ENCODE measurements at regions not wholly inside any gene's neighbourhood (a gene's known extent, or its start where the extent isn't known, plus 50 kb on each side); places are given as distances from the start of the nearest gene placed in this dataset.

DNA sequence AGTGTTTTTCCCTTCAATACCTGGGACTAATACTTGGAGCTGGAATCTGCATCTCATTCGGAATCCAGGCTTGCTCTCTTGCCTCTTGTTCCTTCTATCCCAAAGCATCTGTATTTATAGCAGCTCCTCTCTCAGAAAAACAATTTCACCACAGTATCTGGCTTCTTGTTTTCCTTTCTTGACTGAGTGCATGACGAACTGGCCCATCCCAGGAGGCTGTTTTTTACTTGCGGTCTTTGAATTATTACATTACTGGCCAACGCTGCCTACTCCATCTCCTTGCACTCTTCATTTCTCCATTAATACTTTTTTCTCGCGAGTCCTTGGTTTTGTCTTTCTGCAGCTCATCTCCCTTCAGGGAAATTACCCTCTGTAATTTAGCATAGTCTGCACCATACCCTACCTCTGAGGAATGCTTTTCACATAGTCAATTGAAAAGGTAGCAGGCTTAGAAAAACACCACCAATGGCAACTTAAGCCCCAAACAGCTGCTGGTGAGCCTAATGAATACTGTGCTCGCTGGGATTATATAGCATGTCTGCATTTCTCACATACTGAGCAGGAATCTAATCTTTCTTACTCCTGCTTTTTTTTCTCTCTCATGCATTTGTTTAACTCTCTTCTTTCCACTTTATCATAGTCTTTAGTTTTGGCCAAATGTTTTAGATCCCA is 277.4 kb upstream of the SESN3 start:
- DNase-seq, result no peak

DNA sequence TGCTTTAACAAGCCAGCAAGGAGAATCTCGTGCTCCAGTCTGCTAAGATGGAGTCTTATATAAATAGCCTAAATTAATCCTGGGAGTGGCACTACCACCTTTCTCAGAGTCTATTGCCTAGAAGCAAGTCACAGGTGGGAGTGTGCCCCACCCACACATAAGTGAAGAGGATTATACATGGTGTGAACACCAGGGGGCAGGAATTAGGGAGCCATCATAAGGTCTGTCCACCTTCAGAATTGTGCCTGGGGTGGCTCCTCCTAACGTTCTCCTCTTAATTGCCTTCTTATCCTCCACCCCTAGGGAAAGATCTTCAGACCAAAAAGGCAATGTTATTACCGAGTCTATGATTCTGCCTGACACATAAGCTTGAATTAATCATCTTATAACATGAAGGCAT is 276.8 kb upstream of the SESN3 start:
- no peak for DNase-seq

DNA sequence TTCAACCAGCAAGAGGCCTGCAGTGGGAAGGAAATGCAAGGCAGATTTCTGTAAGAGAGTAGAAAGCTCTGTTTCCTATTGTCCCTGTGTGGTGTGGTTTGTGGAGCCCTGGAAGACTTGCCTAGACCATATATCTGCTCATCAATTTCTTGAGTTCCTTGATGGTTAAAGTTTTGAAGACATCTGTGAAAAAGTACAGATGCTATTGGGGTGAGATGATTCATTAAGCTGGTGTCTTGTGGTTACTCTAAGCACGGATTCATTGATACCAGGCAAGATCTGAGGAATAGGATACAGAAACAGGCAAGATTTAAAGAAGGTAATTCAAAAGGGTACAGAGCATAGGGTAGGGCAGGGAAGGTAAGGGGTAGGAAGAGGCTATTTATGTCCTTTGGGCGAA is 275.8 kb upstream of the SESN3 start:
- no peak for DNase-seq

DNA sequence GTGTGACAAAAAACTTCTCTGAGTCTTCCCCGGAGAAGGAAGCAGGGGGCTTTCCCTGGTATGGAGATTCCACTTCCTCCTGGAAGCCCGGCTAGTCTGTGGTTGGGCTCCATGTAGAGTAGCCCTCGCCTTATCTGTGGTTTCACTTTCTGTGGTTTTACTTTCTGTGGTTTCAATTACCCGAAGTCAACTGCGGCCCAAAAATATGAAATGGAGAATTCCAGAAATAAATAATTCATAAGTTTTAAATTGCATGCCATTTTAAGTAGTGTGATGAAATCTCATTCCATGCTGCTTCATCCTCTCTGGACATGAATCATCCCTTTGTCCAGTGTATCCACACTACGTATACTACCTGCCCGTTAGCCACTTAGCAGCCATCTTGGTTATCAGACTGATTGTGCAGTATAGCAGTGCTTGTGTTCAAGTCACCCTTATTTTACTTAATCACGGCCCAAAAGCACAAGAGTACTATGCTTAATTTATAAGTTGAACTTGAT is 275.0 kb upstream of the SESN3 start:
- DNase-seq, result no peak

DNA sequence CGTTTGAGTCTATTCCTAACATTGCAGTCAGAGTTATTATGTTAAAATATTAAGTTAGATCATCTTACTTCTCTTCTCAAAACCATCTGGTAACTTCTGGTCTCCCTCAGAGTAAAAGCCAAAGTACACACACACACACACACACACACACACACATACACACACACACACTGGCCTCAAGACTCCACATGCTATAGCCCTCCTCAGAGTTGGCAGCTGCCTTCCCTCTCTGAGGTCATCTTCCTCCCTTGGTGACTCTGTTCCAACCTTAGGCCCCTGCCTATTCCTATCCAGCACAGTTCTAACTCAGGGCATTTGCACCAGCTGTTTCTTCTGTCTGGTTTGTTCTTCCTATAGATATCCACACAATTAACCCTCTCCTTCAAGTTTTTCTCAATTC is 272.0 kb upstream of the SESN3 start:
- no peak for DNase-seq

DNA sequence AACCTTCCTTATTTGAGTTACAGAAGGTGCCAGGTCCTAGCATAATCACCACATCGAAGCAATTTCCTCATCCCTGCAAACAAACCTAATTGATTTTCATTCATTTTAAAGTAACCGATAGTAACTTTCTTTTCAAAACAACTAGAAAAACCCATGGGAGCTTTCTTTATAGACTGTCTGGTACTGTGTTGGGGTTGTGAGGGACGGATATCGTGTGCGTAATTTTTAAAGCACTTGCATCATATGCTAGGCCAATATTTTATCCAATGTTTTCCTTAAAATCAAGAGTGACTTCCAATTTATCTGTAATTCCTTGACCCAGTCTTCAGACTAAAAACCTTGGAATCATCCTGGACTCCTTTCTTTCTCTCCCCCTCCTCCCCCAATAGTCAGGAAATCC is 271.5 kb upstream of the SESN3 start:
- DNase-seq, result no peak

DNA sequence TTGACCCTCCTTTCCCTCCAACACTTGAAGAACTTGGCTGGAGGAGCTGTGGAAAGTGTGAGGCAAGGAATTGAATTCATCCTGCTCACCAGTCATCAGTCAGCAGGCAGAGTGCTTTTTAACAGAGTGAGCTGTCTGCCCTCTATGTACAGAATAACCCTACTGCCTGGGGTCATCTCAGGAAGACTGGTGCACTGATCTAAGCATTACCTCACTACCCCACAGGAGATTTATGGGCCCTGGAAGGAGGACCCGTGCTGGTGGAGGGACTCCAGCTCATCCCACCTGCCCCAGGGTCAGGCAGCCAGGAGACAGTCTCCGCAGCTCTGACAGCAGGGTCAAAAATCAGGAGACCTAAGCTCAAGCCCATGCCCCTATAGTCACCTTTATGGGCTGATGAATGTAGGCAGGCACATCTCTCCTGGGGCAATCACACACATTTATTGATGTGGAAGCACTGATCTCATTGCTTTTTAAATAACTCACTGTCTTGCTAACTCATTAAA is 270.8 kb upstream of the SESN3 start:
- DNase-seq, result no peak

DNA sequence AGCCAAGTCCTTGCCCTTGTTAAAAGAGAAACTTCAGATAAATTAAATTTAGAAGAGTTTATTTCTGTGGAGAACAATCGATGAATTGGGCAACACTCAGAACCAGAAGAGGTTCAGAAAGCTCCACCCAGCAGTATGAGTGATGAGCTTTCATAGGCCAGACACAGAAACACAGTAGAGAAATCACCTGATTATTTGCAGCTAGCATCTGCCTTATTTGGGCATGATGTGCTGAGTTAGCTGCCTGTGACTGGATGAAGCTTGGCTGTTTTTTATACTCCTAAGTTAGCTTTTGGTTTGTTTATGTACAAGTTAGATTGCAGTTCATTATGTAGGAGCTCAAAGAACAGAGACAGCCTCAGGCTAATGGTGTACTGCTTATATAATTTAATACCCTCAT is 269.5 kb upstream of the SESN3 start:
- no peak for DNase-seq

DNA sequence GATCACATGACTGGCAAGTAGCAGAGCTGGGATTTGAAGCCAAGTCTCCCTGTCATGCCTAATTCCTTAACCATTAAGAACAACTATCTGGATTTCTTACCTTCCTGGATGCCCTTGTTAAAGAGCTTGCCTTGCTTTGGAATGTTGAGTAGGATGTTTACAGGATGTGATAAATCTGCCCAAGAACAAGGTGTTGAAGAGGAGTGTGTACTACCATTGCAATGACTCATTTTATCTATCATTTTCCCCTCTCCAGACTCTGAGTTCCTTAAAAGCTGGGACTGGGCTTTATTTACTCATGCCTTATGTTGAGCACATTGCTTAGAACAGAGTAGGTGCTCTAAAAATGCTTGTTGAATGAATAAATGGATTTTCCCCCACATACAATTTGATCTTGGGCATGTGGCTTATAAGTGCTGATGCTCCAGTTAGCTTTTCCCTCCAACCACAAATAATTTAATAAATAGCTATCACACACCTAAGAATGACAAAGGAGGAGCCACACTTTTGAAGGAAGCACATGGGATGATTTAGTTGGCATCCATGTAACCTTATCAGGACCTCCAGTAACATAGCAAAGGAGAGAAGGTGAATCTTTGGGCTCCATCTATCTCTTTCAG is 268.6 kb upstream of the SESN3 start:
- no peak for DNase-seq

DNA sequence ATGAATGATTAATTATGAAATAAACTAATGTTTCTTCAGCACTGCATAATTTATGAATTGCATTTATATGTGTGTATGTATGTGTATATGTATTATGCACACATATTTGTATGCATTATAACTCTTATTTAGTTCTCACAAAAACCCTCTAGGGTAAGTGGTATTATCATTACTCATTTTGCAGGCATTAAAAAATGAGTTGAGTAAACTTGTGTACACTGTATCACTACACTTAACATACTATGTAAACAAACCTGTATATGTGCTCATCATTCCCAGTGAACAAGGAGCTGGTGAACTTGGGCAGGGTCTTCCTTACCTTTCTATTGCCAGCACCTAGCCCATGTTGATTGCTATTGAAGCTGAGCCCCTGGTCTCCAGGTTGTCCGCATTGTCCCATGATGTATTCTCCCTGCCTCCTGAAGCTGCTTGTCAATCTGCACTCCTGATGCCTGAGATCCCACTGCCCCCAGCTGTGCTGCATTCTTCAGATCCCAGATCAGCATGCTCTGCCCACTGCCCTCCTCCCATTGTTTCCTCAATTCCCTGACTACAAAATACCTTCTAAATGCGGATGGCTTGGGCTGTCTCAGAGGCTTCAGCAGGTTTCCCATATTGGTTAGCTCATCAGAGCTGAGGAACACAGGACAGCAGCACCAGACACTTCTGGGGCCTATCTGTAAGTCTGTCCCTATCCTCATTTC is 267.9 kb upstream of the SESN3 start:
- no peak for DNase-seq

DNA sequence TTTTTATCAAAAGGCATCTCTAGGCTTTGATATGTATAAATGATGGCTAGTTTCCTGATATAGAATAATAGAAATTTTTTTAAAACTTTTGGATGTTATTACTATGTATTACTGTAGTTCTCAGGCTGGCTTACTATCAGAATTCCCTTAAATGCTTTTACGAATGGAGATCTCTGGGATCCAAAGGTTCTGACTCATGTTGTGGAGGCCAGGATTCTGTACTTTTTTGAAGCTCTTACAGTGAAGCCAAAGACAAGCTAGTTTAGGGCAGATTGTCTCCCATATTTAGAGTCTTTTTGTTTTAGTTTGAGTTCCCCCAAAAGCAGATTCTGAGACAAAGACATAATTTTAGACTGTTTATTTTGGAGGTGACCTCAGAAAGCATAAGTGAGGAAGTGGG is 265.9 kb upstream of the SESN3 start:
- DNase-seq, result no peak

DNA sequence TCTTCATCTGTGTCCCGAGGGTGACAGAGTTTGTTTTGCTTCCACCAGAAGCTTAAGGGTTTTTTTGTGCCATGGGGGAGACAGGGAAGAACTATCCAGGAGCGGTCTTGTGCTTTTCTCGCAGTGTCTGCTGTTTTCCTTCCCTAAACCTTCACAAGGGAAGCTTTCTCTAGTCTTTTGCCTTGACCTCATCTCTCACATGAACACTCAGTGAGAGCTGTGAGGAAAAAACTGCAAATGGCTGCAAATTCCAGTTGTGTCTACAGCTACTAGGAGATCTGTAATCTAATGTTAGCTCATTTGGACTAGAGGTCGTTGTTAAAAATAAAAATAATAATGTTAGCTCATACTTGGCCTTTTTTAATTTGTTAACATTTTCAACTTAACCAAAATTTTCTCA is 264.7 kb upstream of the SESN3 start:
- no peak for DNase-seq

DNA sequence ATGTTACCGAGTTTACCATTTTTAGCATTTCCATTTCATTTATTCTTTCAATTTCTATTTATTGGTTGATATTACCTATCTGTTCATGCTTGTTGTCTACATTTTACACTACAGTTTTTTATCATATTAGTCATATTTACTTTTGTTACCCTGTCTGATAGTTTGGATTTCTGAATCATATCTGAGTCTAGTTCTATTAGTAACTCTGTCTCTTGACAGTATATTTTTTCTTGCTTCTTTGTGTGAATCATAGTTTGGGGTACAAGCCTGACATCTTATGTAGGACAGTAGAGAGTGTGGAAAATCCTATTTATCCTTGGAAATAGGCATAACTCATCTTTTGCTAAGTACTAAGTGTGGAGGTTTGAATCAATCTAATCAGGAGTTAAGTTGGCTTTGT is 263.9 kb upstream of the SESN3 start:
- no peak for DNase-seq

DNA sequence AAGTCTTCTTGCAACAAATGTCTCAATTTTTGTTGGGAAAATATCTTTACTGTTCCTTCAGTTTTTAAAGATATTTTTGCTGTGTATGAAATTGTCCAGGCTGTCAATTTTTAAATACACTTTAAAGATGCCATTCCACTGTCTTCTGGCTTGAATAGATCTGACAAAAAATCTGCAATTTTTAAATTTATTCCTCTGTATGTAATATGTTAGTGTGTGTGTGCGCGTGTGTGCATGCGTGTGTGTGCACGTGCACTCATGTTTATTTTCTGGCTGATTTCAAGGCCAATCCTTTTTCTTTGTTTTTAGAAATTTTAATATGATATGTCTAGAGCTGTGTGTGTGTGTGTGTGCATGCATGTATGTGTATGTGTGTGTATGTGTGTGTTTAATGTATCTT is 263.2 kb upstream of the SESN3 start:
- DNase-seq, result no peak

DNA sequence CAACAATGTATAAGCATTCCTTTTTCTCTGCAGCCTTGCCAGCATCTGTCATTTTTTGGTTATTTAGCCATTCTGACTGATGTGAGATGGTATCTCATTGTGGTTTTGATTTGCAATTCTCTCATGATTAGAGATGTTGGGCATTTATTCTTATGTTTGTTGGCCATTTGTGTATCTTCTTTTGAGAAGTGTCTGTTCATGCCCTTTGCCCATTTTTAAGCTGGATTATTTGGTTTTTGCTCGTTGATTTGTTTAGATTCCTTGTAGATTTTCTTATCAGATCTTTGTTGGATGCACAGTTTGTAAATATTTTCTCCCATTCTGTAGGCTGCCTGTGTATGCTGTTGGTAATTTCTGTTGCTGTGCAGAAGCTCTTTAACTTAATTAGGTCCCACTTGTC is 259.6 kb upstream of the SESN3 start:
- DNase-seq, result no peak

DNA sequence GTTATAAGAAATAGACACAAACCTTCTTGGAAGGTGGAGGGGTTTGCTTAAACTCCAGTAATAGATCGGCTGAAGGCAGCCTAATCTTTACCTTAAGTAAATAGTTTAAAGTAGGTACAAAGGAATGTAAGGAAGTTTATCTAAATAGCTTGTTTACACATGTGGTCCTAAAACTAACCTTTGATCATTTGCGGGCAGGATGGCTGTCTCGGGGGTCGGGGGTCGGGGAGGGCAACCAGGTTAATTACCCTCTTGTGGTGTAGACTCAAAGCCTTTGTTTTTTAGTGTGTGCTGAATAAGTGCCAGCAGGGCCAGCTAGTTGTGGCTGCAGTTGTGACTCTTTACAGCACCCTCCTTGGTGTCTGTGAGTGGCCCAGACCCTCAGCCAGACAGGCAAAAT is 256.9 kb upstream of the SESN3 start:
- DNase-seq, result no peak

DNA sequence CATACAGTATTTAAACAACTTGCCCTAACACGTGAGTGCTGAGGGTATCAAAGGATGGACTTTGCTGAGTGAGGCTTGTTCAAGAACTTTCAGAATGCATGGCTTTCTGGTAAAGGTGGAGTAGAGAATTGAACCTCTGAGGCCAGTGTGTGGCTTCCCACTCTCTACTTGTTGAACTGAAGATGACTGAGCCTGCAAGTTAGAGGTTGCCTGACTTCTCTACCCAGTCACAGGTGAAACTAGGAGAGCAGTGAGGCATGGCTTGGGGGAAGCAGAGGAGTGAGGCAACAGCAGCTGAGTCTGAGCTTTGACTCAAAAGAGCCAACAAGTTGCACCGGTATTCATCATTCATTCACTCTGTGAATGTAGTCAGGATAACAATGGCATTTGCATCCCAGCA is 256.4 kb upstream of the SESN3 start:
- DNase-seq, result no peak

DNA sequence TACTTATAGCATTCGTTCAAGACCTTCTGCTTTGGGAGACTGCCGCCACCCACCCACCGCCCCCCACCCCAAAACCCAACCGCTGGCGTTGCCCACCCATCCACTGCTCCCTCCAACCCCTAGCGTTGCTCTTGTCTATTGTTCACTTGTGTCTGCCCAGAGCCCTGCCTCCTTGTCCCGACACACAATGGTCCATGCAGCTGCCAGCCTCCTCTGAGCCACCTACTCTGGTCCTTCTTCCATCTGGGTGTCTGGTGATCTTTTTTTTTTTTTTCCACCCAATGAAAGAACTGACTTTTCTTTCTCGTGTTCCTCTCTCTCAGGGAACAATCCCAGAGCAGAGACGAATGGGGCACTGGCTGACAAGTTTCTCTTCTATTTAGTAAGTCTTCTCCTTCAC is 256.0 kb upstream of the SESN3 start:
- no peak for DNase-seq

DNA sequence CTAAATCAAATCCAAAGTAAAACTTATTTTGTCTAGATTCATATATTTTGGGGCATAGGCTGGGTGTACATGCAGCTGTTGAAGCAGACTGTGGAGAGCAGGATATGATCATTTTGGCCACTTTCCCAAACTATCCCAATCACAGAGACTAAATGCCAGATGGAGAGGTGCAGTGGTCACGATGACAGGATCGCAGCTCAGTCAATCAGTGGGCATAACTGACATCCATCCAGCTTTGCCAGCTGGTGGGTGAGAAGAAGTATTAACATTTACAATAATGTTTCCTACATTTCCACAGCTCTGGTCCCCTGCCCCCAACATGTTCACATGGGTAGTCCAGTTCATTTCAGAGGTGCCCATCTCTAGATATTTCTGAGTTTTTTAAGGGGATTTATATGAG is 255.5 kb upstream of the SESN3 start:
- no peak for DNase-seq

DNA sequence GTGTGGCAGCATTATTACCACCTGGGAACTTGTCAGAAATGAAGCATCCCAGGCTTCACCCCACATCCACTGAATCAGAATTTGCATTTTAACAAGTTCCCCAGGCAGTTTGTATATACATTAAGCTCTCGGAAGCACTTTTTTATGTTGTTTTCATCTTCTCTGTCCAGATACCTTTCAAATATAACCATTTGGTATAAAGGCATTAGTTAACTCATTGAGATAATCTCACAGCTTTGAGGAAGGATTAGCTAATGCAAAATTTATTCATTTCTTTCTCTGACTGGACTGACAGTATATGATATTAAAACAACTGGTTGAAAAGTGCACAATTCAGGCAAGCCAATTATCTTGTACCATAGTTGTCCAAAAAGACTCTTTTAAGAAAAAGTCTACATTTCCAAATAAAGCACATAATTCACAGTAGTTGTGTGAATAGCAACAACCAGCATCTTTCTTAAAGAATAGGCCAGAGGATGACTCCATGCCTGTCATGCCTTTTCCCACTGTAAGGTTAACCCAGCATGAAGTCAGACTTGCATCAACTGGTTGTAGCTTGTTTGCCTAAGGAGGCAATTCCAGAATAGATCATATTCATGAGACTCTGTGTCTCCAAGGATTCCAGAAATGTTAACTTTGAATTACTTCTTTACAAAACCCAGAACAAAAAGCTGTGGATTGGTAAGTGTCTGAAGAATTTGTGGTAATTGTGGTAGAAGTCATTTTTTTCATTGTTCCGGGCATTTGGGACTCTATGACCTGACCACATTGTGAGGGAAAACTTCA is 254.3 kb upstream of the SESN3 start:
- no peak for DNase-seq

DNA sequence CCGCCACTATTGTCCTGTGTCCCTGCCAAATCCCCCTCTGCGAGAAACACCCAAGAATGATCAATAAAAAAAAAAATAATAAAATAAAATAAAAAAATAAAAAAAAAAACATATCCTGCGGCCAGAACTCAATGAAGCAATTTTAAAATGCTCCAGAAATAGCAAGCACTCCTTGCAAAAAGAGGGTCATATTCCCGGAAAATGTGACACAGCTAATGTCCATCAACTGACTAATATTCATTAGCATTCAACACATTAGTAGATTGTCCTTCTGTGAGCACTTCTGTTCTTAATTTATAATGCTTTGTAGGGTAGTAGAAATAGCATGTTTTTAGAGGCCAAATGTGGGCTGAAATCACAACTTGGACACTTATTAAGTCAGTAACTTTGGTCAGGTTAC is 252.3 kb upstream of the SESN3 start:
- DNase-seq, result no peak

DNA sequence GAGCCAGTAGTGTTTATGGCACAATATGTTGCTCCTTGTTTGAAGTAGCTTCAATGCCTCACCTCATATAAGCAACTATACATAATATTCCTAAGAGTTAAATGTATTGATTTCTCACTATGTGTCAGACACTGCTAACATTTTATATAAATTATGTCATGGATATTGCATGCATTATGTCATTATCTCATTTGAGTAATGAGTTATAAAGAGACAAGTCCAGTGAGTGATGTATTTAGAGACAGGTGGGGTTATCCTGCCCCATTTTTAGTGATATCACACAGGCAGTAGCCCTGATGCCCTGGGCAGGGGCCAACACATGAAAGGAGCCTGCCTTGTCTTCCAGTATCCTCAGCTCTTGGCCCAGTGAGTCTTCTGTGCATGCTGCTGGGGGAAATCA is 247.0 kb upstream of the SESN3 start:
- DNase-seq, result no peak

DNA sequence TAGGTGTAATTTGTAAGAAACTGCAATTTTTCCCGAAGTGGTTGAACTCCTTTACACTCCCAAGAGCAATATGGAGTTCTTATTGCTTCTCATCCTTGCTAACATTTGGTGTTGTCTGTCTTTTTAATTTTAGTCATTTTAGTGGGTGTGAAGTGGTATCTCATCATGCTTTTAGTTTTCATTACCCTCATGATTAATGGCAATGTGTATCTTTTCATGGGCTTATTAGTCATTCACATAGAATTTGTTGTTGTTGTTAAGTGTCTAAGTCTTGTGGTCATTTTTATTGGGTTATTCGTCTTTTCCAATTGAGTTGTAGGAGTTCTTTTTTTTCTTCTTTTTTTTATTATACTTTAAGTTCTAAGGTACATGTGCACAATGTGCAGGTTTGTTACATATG is 238.3 kb upstream of the SESN3 start:
- no peak for DNase-seq

DNA sequence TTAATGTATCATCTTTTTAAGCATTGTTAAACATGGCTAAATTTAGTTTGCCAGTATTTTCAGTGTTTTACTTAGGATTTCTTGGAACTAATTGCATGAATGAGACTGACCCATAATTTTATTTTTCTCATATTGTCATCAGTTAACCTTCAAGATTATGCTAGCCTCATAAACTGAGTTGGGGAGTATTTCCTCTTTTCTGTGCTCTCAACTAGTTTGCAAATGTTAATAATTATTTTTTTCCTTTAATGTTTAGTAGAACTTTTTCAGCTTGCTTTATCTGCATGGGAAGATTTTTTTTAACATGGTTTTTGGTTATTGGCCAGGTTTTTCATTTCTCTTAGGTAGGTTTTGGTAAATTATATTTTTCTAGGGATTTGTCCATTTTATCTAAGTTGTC is 235.4 kb upstream of the SESN3 start:
- no peak for DNase-seq

Data from activated CD4-positive, alpha-beta T cell treated with anti-CD3 and anti-CD28 coated beads, Interleukin-2, amount 50 U/mL, for 1 hour (primary cell).